ENCODE measurements at regions not wholly inside any gene's neighbourhood (a gene's known extent, or its start where the extent isn't known, plus 50 kb on each side); places are given as distances from the start of the nearest gene placed in this dataset.

DNA sequence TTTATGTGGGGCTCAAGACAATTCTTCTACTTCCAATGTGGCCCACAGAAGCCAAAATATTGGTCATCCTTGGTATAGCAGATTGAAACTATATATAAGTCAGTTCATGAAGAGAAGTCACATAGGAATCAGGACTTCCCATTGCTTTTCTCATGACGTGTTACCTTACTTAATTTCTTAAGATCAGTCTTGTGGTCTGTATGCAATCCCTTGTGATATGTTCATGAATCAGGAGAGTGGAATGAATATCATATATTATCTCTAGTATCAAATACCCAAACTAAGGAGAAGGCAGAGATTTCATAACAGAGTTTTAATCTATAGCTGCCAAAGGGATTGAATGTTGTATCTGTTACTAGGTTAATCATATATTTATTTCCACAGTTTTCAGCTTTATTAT is 1390.4 kb downstream of the SUCLG1 start:
- TF ChIP-seq, protein P1, sequence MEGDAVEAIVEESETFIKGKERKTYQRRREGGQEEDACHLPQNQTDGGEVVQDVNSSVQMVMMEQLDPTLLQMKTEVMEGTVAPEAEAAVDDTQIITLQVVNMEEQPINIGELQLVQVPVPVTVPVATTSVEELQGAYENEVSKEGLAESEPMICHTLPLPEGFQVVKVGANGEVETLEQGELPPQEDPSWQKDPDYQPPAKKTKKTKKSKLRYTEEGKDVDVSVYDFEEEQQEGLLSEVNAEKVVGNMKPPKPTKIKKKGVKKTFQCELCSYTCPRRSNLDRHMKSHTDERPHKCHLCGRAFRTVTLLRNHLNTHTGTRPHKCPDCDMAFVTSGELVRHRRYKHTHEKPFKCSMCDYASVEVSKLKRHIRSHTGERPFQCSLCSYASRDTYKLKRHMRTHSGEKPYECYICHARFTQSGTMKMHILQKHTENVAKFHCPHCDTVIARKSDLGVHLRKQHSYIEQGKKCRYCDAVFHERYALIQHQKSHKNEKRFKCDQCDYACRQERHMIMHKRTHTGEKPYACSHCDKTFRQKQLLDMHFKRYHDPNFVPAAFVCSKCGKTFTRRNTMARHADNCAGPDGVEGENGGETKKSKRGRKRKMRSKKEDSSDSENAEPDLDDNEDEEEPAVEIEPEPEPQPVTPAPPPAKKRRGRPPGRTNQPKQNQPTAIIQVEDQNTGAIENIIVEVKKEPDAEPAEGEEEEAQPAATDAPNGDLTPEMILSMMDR (IDR thresholded peaks at IDR 0.05; ENCODE audit: low read depth, low read length), result no peak
- no peak overlapping the region for H3K4me3 ChIP-seq (ENCODE audit: low read depth, low read length)

DNA sequence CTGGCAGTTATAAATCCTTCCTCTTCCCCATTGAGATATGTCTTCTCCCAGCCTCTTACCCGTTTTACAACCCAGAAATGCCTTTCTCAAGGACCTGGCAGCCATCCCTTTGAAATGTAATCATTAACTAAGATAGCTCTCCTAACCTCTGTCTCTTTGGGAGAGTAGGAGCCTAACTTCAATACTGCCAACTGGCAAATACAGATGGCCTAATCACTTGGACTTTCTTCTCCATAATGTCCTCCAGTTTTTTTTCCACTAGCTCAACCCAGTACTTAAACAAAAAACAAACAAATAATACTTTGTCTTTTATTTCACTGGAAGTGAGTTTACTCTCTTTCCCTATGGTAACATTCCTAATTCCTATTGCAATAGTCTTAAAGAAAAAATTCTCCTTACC is 1391.1 kb downstream of the SUCLG1 start:
- TF ChIP-seq, protein P1 (IDR thresholded peaks at IDR 0.05; ENCODE audit: low read depth, low read length), result no peak

DNA sequence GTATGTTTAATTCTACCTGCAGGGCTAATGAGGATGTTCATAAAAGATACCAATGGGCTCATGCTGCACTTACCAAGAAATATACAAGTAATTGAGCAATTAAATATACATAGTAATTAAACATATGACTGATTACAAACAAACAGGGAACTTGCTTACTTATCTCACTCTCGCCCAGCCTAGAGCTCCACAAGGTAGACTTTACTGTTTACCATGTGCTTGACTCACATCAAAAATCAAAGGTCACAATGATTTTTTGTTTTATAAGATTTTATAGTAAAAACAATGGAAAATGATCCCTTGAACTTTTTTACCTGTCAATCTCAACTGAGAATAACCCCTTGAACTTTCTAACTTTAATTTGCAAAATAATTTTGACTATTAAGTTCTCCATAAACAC is 1395.1 kb downstream of the SUCLG1 start:
- H3K4me3 ChIP-seq (ENCODE audit: low read depth, low read length), result no peak overlapping the region
- TF ChIP-seq, protein P1 (IDR thresholded peaks at IDR 0.05; ENCODE audit: low read depth, low read length), result no peak

More for the DNA sequence above, 1391.1 kb downstream of the SUCLG1 start:
- H3K4me3 ChIP-seq (ENCODE audit: low read depth, low read length), result no peak overlapping the region

DNA sequence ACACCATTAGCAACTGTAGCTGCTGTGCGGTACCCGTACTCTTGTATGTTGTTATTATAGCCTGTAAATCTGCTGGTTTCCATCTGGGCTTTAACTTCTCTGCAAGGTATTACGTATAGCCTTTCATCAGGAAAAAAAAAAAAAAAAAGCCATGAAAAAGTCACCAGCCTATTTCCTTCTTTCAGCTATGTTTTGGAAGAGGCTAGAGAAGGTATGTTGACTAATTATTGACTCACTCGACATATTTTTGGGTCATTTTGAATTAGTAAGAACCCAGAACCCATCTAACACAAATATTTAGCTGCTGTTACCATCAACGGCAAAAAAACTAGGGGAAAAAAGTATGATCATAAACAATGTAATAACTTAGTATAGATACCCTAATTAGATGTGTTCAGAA is 1395.6 kb downstream of the SUCLG1 start:
- TF ChIP-seq, protein P1 (IDR thresholded peaks at IDR 0.05; ENCODE audit: low read depth, low read length), result no peak
- no peak overlapping the region for H3K4me3 ChIP-seq (ENCODE audit: low read depth, low read length)

DNA sequence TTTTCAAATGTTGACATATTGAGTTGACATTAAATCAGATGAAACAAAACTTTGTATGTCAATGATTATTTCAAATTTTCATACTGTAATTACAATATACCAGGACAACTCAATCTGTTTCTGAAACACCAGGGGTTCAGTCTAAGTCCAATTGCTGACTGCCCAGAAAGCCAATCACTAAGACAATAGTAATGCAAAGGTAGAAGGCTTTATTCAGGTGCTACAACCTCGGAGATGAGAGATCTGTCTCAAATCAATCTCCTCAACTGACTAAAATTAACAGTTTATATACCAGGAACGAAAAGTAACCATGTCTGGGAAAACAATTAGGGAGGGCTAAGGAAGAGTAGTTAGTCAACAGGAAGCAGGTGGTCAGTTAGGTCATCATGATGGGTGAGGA is 1400.4 kb downstream of the SUCLG1 start:
- TF ChIP-seq, protein P1 (IDR thresholded peaks at IDR 0.05; ENCODE audit: low read depth, low read length), result no peak
- no peak overlapping the region for H3K4me3 ChIP-seq (ENCODE audit: low read depth, low read length)

DNA sequence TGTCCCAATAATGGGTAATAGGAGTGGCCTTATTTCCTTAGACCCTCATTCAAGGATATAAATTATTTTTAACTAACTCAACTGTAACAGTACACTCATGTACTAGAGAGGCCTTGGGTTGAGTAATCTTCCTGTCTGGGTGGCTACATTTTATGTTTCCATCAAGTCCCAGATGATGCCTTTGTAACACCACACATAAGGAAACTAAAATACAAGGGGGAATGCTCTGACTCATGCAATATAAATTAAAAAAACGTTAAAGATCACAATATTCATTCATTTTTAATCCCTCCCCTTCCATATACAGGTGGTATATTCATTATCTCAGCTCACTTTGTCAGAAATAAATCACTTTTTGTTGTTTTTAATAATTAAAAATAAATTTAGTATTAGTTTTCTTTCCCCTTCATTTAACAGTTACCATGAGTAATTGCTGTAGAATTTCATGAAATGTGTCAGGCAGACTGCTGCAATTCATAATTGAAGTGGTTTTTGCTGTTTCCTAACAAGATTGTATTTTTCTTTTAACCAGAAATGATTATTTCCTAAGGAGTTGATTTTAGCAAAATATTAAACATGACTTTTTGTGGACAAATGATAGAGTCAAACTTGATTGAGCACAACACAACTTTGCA is 1403.6 kb downstream of the SUCLG1 start:
- H3K4me3 ChIP-seq (ENCODE audit: low read depth, low read length), result no peak overlapping the region
- TF ChIP-seq, protein P1 (IDR thresholded peaks at IDR 0.05; ENCODE audit: low read depth, low read length), result no peak

DNA sequence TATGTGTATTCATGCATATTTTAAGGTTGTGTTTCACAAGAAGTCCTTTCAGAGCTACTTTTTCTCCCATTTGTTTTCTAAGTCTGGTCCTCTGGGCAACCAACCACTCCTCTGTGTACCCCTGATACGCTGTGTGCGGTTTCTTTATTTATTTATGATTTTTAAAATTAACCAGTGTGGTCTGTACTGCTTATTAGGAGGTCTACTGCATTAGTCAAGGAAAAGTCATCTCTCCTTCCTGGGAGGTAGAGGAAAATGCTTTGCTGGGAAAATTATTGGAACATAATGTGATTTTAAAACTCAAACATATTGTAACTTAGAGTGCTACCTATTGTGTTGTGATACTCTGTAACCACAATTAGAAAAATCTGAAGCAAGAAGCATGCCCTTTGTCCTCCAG is 1404.3 kb downstream of the SUCLG1 start:
- TF ChIP-seq, protein P1 (IDR thresholded peaks at IDR 0.05; ENCODE audit: low read depth, low read length), result no peak
- no peak overlapping the region for H3K4me3 ChIP-seq (ENCODE audit: low read depth, low read length)
